DMS153 treated with DMSO at 0.1 percent for 48 hours (cell line): ENCODE measurements at regions not wholly inside any gene's neighbourhood (a gene's known extent, or its start where the extent isn't known, plus 50 kb on each side); places are given as distances from the start of the nearest gene placed in this dataset.

Source experiments
- DNase-seq: peaks from one replicate; lab custom pipeline; 2025; ENCODE audit not compliant: unreplicated experiment; lab: John Stamatoyannopoulos, UW

DNA sequence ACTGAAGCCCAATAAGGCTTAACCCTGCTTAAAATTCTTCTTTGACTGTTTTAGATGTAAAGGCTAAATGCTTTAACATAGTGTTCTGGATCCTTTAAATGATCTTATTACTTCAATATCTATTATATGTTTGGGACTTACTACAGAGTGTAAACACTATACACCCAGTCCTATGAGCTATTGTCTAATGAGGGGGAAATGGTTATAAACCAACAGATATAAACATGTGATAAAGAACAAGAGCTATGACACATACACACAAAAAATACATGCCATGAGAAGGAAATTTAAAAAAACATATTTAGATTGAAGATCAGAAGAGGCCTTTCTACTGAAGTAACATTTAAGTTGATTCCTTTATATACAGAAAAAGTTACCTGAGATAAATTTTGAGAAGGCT, 505.1 kb downstream of the FOXG1 start:
- DNase-seq, result no peak

- no peak for DNase-seq
Observed at GRCh38 chr14:29273513-29273912, 506.9 kb downstream of the FOXG1 start.

GRCh38 chr14:29274890-29275596, 508.5 kb downstream of the FOXG1 start:
- no peak for DNase-seq

DNA sequence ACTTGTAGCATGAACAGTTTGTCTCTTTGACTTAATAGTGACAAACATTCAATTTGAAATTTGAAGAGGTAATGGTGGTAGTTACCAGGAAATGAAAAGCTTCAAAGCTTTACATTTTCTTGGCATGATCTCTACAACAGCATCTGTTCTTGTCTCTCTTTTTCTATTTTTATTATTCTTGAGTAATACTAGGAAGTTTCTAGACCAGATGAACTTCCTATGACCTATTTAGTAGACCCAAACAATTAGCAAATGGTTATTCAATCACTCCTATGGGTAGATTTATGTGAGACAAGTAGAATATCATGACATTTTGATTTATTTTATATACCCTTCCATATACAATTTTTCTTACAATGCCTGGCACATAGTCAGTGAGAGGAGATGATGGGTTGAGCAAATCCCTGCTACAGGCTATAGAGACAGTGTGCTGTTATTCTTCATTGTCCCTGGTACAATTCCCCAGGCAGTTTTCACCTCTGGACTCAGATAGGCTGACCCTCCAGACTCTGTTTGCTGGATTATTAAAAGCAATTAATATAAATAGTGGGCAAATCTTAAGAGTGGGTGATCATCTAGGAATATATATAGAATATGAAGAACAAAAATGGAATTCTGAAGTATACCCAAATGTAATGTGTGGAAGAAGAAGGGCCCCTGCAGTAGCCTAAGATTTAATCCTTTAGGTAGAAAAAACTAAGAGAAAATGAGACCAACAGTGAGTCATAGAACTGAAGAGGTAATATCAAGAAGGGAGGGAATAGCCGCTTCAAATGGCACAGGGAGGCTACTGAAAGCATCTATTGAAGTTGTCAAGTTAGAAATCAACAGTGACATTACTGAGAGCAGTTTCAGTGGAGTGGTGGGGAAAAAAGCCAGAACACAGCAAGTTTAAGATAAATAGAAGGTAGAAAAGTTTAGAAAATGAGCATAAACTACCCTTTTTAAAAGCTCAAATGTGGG, 512.0 kb downstream of the FOXG1 start:
- DNase-seq, result no peak

DNA sequence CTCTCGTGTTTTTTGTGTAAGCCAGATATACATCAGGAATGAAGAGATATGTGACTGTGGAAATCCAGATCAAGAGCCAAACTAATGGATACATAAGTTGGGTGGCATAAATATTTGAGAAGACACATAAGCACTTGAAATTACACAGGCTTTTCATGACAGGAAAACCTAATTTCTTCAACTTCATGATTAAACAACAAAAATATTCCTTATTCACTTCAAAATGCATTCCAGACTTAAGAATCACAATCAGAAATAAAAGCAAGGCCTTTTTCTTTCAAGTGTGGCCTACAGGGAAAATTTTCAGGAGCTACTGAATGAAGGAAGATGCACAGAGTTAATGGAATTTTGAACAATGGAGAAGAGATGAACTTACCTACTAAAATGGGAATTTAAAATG, 515.6 kb downstream of the FOXG1 start:
- no peak for DNase-seq

GRCh38 chr14:29290441-29290840, 523.9 kb downstream of the FOXG1 start:
- no peak for DNase-seq

DNA sequence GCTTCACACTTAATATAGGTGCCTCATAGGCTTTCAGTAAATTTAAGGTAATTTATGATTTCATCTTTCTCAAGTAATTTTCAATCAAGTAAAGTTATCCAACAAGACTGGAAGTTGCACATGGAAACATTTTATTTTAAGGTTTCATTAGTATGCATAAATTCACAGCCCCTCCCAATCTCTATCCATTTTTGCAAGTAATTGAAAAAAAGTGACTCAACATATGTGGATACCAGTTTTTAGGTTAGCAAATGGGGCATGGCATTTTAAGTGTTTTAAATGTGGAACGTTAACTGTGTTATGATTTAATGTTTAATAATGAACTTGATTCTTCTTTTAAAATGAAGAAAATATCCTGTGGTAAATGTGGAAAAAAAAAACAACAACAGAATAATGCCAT, 532.8 kb downstream of the FOXG1 start:
- no peak for DNase-seq

DNA sequence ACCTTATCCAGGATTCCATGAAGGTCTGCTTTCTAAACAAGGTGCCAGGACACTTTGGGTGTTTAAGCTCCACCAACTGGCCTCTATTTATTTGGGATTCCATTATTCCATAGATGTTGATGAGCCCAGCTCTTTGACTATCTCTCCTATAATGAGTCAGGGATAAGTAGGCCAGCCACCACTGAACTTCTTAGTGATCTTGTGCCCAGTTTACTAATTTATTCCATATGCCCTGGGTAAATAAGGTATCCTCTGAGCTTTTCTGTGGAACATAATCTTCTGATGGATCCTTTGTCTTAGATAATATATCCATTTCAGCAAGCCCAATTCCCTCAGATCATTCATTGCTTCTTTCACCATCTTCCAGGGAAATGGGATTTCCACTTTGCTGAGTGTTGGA, 535.0 kb downstream of the FOXG1 start:
- no peak for DNase-seq

GRCh38 chr14:29310210-29310609, 543.6 kb downstream of the FOXG1 start:
- no peak for DNase-seq

DNA sequence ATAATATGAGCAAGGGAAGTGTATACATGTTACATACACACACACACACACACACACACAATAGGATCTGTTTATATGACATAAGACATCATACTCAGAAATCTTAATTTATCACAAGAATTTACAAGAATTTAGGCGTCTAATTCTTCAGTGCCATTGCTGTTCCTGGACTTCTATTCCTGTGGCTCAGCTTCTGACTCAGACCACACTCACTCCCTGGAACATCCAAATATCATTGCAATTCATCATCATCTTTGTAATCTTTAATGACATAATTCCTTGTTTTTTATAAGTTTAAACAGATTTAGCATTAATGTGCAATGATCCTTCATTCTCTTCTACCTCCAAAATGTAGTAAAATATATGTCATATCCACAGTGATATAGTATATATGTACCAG, 544.2 kb downstream of the FOXG1 start:
- DNase-seq, result no peak

- no peak for DNase-seq
Observed at GRCh38 chr14:29311983-29312382, 545.4 kb downstream of the FOXG1 start.

DNA sequence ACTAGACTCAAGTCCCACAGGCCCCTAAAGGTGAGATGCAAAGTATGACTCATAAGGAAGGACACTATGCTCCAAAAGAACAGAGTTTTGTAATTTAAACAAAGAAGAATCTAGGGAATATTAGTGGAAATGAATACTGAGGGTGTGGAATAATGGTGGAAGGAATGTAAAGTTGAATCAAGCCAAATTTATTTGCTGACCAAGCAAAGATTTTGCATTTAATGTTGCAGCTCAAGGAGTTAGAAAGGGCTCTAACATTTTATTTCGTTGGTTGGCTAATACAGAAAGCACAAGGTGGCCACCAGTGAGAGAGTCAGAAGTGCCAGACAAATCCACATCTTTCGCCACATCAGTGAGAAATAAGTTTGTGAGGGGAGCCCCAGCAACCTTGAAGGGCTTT, 550.3 kb downstream of the FOXG1 start:
- no peak for DNase-seq

GRCh38 chr14:29317423-29317822, 550.8 kb downstream of the FOXG1 start:
- DNase-seq, result no peak

DNA sequence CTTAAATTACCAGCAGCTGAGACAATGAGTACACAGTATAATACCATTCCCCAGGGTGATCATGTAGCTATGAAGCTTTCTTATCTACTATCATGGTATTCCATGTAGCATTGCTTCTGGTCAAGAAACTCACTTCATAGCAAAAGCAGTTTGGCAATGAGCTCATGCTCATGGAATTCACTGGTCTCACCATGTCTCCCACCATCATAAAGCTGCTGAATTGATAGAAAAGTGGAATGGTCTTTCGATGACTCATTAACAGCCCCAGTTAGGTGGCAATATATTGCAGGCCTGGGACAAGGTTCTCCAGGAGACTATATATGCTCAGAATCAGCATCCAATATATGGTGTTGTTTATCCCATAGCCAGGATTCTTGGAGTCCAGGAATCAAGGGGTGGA, 553.7 kb downstream of the FOXG1 start:
- DNase-seq, result no peak

- DNase-seq, result no peak
Observed at GRCh38 chr14:29321646-29322045, 555.1 kb downstream of the FOXG1 start.

GRCh38 chr14:29339494-29340172, 573.0 kb downstream of the FOXG1 start:
- no peak for DNase-seq

DNA sequence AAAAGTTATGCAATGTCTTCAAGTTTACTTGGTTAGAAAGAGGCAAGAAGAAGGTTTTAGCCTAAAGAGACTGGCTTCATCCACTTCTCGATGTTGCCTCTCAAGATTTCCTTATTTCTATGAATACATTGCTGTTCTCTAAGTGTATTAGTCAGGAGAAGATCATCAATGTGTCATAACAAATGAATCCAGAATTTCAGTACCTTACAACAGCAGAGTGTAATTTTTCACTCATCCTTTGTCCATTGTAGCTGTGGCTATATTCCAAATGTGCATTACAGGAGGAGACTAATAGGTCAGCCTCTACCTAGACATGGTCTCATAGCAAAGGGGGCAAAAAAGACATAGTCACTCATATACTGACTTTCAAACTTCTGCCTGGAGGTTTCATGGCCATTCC, 579.1 kb downstream of the PRKD1 start:
- no peak for DNase-seq

DNA sequence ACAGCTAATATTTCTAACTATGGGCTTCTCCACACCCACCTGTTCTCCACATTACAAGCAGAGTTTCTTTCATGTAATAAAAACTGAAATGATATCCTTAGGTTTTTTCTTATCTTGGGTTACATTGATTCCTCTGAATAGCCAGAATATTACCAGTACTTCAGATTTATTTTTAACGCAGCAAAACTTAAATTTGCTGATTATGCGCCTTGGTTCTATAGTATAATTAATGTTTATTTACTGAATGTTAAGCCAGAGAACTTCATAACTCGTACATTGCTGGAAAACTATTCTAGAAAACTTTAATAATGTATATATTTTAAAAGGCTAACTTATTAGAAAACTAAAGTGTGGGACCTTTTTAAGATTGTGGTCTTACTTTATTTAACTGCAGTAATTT, 577.2 kb downstream of the PRKD1 start:
- DNase-seq, result no peak

DNA sequence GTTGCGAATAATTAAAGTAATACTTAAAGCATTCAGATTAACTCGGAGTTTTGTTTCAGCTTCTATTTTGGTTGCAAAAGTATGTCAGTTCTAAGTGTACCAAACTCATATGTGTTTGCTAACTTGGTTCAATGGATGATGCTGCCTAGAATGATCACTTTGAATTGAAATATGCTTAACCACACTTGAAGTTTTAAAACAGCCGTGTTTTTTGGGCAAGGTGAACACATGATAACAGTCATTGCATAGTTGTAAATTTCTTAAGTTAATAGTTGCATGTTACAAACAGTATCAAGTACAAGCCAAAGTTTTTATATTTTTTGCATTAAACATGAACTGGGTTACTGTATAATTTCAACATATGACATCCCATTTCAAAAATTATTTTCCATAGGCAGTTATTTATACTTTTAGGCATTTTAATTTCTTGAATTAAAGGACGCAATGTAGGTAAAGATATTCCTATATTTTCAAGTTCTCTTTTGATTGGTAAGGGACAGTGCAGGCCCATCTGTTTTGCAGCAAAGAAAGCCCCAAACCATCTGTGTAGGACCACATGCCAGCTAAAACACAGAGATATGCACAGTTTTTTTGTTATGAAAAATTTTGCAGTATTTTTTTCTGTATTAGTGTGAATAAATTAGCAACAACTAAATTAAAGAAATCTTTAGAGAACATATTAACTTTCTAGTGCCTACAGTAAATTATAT, 575.5 kb downstream of the PRKD1 start:
- no peak for DNase-seq

DNA sequence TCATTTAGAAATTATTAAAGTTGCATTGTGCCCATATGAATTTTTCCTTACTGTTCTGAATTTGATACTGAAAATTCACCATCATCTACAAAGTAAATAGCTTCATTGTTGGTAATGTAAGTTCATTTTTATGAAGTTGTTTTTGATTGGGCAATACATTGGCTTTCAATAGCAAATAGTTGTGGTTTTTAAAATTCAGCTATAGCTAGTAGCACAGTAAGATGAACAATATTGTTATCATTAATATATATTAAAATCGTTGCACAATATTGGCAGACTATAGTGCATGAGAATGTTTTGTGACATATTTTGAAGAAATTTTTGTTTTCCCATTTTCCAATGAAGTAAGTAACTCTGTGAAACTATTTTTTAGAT, 575.0 kb downstream of the PRKD1 start:
- DNase-seq, result no peak

DNA sequence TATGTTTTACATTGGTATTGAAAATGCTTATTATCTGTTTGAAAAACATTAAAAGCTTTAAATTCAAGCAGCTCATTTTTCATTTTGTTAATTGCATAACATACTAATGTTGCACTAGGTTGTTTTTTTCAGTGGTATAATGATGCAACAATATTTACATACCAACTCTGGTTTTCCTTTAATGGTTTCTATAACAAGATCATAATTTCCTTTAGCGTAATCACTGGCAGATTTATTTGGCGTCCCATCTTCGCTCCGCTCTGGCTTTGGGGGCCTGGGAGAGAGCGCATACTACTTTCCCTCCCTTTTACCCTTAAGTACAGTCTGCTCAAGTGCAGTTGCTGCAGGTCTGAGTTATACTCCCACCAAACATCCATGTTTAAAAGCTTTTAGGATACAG, 574.1 kb downstream of the PRKD1 start:
- no peak for DNase-seq
